Suprapubic skin (tissue), 4 donors: ENCODE measurements at regions not wholly inside any gene's neighbourhood (a gene's known extent, or its start where the extent isn't known, plus 50 kb on each side); places are given as distances from the start of the nearest gene placed in this dataset.

Experiments
- DNase-seq, 2 donors: peaks; one replicate each; pipeline ENCODE4 v3.0.0-alpha.2; 2019; ENCODE audit warnings: low spot score in 2 of 2
- H3K27ac ChIP-seq: fragments of 200-600 bp; sonication (generic); one replicate; pipeline ENCODE4 v1.5.1; 2019
- H3K27me3 ChIP-seq: fragments of 200-600 bp; sonication (generic); one replicate; pipeline ENCODE4 v1.5.1; 2019
- H3K36me3 ChIP-seq: fragments of 200-600 bp; sonication (generic); one replicate; pipeline ENCODE4 v1.5.1; 2019
- H3K4me1 ChIP-seq: fragments of 200-600 bp; sonication (generic); one replicate; pipeline ENCODE4 v1.5.1; 2019
- H3K4me3 ChIP-seq: fragments of 200-600 bp; sonication (generic); one replicate; pipeline ENCODE4 v1.5.1; 2019; ENCODE audit warnings: mild to moderate bottlenecking
- H3K9me3 ChIP-seq: fragments of 200-600 bp; sonication (generic); one replicate; pipeline ENCODE4 v1.5.1; 2019
- CTCF ChIP-seq, 2 donors: fragments of 200-600 bp in 1 of 2; fragments of 450-650 bp in 1 of 2; sonication (generic) in 1 of 2; IDR thresholded peaks; one replicate each; pipeline ENCODE4 v1.5.1; 2016 to 2019; ENCODE audit warnings: antibody characterized with exemption in 2 of 2, mild to moderate bottlenecking in 1 of 2, moderate library complexity in 1 of 2
- EP300 ChIP-seq: sonication (generic); formaldehyde crosslinking; IDR thresholded peaks from one replicate; pipeline ENCODE4 v1.6.1; 2017; ENCODE audit warnings: antibody characterized with exemption
- POLR2A ChIP-seq, 2 donors: fragments of 450-650 bp; IDR thresholded peaks; one replicate each; pipeline ENCODE4 v1.6.1; 2017; ENCODE audit warnings: antibody characterized with exemption in 2 of 2, mild to moderate bottlenecking in 2 of 2, moderate library complexity in 2 of 2
- POLR2AphosphoS5 ChIP-seq, 3 donors: sonication (generic); formaldehyde crosslinking; IDR thresholded peaks; one replicate each; pipeline ENCODE4 v1.6.1; 2017; ENCODE audit warnings: antibody characterized with exemption in 3 of 3
- WGBS: methylation state at CpG from one replicate; pipeline ENCODE4 v1.1.5; 2018; 5-methylcytosine and 5-hydroxymethylcytosine counted together

- no peaks in the 10 kb centered on the region for H3K36me3 ChIP-seq
- H3K27me3 ChIP-seq = no peaks in the 10 kb centered on the region
- DNase-seq = no peak
- H3K27ac ChIP-seq = no peak overlapping the region
- no peak overlapping the region for H3K4me3 ChIP-seq
- TF ChIP-seq POLR2A (IDR thresholded peaks at IDR 0.05) = no peak
- TF ChIP-seq POLR2AphosphoS5 (IDR thresholded peaks at IDR 0.05) = no peak
- TF ChIP-seq EP300 = no peak
- TF ChIP-seq CTCF (IDR thresholded peaks at IDR 0.05) = no peak
- no peaks in the 10 kb centered on the region for H3K4me1 ChIP-seq
- no peaks in the 10 kb centered on the region for H3K9me3 ChIP-seq
- 61% methylated on average over 3 of the region's 3 CpGs for WGBS
These were observed 797.9 kb upstream of the COBL start for GRCh38 chr7:52114509-52114908.

- WGBS = 20% methylated on average over 2 of the region's 2 CpGs
- TF ChIP-seq POLR2A (IDR thresholded peaks at IDR 0.05) (no peak), CTCF (IDR thresholded peaks at IDR 0.05) (no peak)
- no peaks in the 10 kb centered on the region for H3K4me1 ChIP-seq
- H3K27ac ChIP-seq = no peak overlapping the region
- H3K9me3 ChIP-seq = no peaks in the 10 kb centered on the region
- no peaks in the 10 kb centered on the region for H3K27me3 ChIP-seq
- no peak overlapping the region for H3K4me3 ChIP-seq
- no peak for DNase-seq
- no peaks in the 10 kb centered on the region for H3K36me3 ChIP-seq
These were observed 797.4 kb upstream of the COBL start for GRCh38 chr7:52114056-52114455.

- no peaks in the 10 kb centered on the region for H3K4me1 ChIP-seq
- H3K36me3 ChIP-seq = no peaks in the 10 kb centered on the region
- H3K9me3 ChIP-seq = no peaks in the 10 kb centered on the region
- DNase-seq = no peak
- WGBS = 73% methylated on average over 5 of the region's 5 CpGs
- TF ChIP-seq POLR2AphosphoS5 (IDR thresholded peaks at IDR 0.05) = no peak
- no peak for TF ChIP-seq EP300
- no peak overlapping the region for H3K4me3 ChIP-seq
- no peak overlapping the region for H3K27ac ChIP-seq
- H3K27me3 ChIP-seq = no peaks in the 10 kb centered on the region
These were observed 790.7 kb upstream of the COBL start for GRCh38 chr7:52107355-52107754.

- 65% methylated on average over 1 of the region's 1 CpG for WGBS
- no peak for DNase-seq
- H3K4me1 ChIP-seq = no peaks in the 10 kb centered on the region
- no peak for TF ChIP-seq POLR2A (IDR thresholded peaks at IDR 0.05)
- no peak for TF ChIP-seq CTCF (IDR thresholded peaks at IDR 0.05)
- no peak for TF ChIP-seq EP300
- no peak for TF ChIP-seq POLR2AphosphoS5 (IDR thresholded peaks at IDR 0.05)
- no peaks in the 10 kb centered on the region for H3K27me3 ChIP-seq
- peaks cover 4% of the 10 kb centered on the region for H3K9me3 ChIP-seq
- no peaks in the 10 kb centered on the region for H3K36me3 ChIP-seq
- no peak overlapping the region for H3K27ac ChIP-seq
- no peak overlapping the region for H3K4me3 ChIP-seq
These were observed 779.3 kb upstream of the COBL start for GRCh38 chr7:52095861-52096260.

GRCh38 chr7:52091996-52092395 lies 775.4 kb upstream of the COBL start:
- DNase-seq = no peak
- 70% methylated on average over 2 of the region's 2 CpGs for WGBS
- no peaks in the 10 kb centered on the region for H3K9me3 ChIP-seq
- peaks cover 7% of the 10 kb centered on the region for H3K27me3 ChIP-seq
- H3K4me3 ChIP-seq = no peak overlapping the region
- no peak for TF ChIP-seq POLR2A (IDR thresholded peaks at IDR 0.05)
- no peak for TF ChIP-seq CTCF (IDR thresholded peaks at IDR 0.05)
- TF ChIP-seq EP300 = no peak
- H3K27ac ChIP-seq = no peak overlapping the region
- no peaks in the 10 kb centered on the region for H3K4me1 ChIP-seq
- no peaks in the 10 kb centered on the region for H3K36me3 ChIP-seq

- Histone ChIP-seq H3K27me3 (peaks cover 7% of the 10 kb centered on the region), H3K36me3 (no peaks in the 10 kb centered on the region), H3K4me3 (no peak overlapping the region), H3K4me1 (no peaks in the 10 kb centered on the region), H3K9me3 (no peaks in the 10 kb centered on the region), H3K27ac (no peak overlapping the region)
- TF ChIP-seq POLR2A (IDR thresholded peaks at IDR 0.05) = no peak
- TF ChIP-seq CTCF (IDR thresholded peaks at IDR 0.05) = no peak
- TF ChIP-seq EP300 = no peak
- no peak for TF ChIP-seq POLR2AphosphoS5 (IDR thresholded peaks at IDR 0.05)
- 83% methylated on average over 6 of the region's 6 CpGs for WGBS
- no peak for DNase-seq
These were observed 774.5 kb upstream of the COBL start for GRCh38 chr7:52091101-52091500.
